ENCODE measurements at regions not wholly inside any gene's neighbourhood (a gene's known extent, or its start where the extent isn't known, plus 50 kb on each side); places are given as distances from the start of the nearest gene placed in this dataset.

DNA sequence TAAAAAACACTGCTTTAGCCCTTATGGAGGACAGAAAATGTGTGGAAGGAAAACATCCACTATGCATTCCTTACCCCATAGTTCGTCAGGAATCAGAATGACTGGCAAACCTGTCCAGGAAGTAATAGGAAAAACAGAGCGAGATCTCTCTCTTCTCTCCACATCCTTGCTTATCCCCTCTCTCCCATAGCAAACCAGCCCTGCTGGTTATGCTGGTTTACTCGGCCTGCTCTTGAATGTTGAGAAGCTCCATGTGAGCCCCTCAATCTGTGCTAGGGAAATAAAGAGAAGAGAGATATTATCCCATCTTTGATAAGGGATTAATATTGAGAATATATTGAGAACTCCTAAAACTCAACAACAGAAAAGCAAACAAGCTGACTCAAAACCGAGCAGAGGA is 402.8 kb upstream of the RBFOX1 start:
- Histone ChIP-seq H3K36me3 (no peaks in the 10 kb centered on the region), H3K9me3 (no peaks in the 10 kb centered on the region), H3K4me3 (no peak overlapping the region), H3K27ac (no peak overlapping the region), H3K4me1 (no peaks in the 10 kb centered on the region), H3K27me3 (no peaks in the 10 kb centered on the region)
- TF ChIP-seq CTCF (IDR thresholded peaks at IDR 0.05), result no peak
- DNase-seq (ENCODE audit: low spot score), result no peak

DNA sequence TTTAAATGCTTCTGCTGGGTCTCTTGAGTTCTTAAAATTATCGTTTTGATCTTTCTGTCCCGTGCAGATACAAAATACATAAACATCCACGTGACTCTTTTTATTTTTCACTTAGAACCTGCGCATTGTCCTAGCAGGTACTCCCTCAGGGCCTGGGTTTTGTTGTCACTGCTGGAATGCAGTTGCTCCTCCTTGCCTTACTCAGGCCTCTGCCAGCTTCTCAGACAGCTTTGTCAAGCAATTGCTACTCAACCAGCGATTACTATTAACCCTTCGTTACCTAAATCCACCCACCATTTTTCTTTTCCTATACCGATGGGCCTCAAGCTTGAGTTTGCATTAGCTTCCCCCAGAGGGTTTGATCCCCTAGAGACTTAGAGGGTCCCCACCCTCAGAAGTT is 405.9 kb upstream of the RBFOX1 start:
- no peak for TF ChIP-seq CTCF (IDR thresholded peaks at IDR 0.05)
- Histone ChIP-seq H3K27me3 (no peaks in the 10 kb centered on the region), H3K36me3 (no peaks in the 10 kb centered on the region), H3K4me3 (no peak overlapping the region), H3K27ac (no peak overlapping the region), H3K4me1 (no peaks in the 10 kb centered on the region), H3K9me3 (peaks cover 0 to 5% of the 10 kb centered on the region in 2 donors)
- no peak for DNase-seq (ENCODE audit: low spot score)

DNA sequence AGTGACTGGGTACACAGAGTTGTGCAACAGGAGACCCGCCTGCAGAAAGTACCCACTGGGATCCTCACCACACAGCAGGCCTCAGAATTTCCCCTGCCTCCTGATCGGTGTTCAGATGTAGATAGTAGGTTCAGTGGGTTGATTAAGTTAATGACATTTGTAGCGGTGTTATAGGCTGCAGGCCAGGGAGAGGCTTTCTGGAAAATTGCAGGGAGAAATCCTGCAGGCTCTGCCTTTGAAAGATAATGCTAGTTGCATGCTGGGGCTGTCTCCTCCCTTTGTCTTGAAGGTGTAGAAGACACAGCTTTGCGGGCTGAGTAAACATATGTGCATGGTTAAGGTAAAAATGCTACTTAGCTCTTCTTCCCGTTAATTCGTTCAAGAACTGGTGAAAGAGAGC is 406.3 kb upstream of the RBFOX1 start:
- Histone ChIP-seq H3K27ac (no peak overlapping the region), H3K36me3 (no peaks in the 10 kb centered on the region), H3K9me3 (peaks cover 0 to 6% of the 10 kb centered on the region in 2 donors), H3K27me3 (no peaks in the 10 kb centered on the region), H3K4me3 (no peak overlapping the region), H3K4me1 (no peaks in the 10 kb centered on the region)
- no peak for TF ChIP-seq CTCF (IDR thresholded peaks at IDR 0.05)
- no peak for DNase-seq (ENCODE audit: low spot score)

- TF ChIP-seq CTCF (IDR thresholded peaks at IDR 0.05), result no peak
- no peak overlapping the region for H3K4me3 ChIP-seq
- H3K9me3 ChIP-seq, result peaks cover 0 to 4% of the 10 kb centered on the region in 2 donors
- no peaks in the 10 kb centered on the region for H3K4me1 ChIP-seq
- DNase-seq (ENCODE audit: low spot score), result no peak
- H3K27me3 ChIP-seq, result no peaks in the 10 kb centered on the region
- H3K36me3 ChIP-seq, result no peaks in the 10 kb centered on the region
- H3K27ac ChIP-seq, result no peak overlapping the region
Measured at GRCh38 chr16:6918646-6919045, 414.0 kb upstream of the RBFOX1 start.

- TF ChIP-seq CTCF (IDR thresholded peaks at IDR 0.05), result no peak
- no peak overlapping the region for H3K4me3 ChIP-seq
- no peak for DNase-seq (ENCODE audit: low spot score)
- H3K27me3 ChIP-seq, result no peaks in the 10 kb centered on the region
- H3K4me1 ChIP-seq, result no peaks in the 10 kb centered on the region
- H3K9me3 ChIP-seq, result peaks cover 0 to 4% of the 10 kb centered on the region in 2 donors
- H3K36me3 ChIP-seq, result no peaks in the 10 kb centered on the region
- no peak overlapping the region for H3K27ac ChIP-seq
Measured at GRCh38 chr16:6916946-6917345, 415.7 kb upstream of the RBFOX1 start.

- Histone ChIP-seq H3K4me1 (no peaks in the 10 kb centered on the region), H3K36me3 (no peaks in the 10 kb centered on the region), H3K27ac (no peak overlapping the region), H3K4me3 (no peak overlapping the region), H3K9me3 (no peaks in the 10 kb centered on the region), H3K27me3 (no peaks in the 10 kb centered on the region)
- TF ChIP-seq CTCF (IDR thresholded peaks at IDR 0.05), result no peak
- no peak for DNase-seq (ENCODE audit: low spot score)
Measured at GRCh38 chr16:6913566-6913965, 419.1 kb upstream of the RBFOX1 start.

Measured in right atrium auricular region (tissue), 2 donors.